HG03159 (cell line): ENCODE measurements at regions not wholly inside any gene's neighbourhood (a gene's known extent, or its start where the extent isn't known, plus 50 kb on each side); places are given as distances from the start of the nearest gene placed in this dataset.
"Not testable (repeated sequence)": the region's sequence is repeated elsewhere in the genome, so short reads cannot be mapped to it uniquely, and the experiment has no call there.

Source experiments
- ATAC-seq: cut with Tn5 transposase; IDR thresholded peaks from one replicate; pipeline ENCODE4 v1.9.1; 2021; ENCODE audit warnings: mild to moderate bottlenecking, moderate library complexity; ENCODE audit not compliant: unreplicated experiment

- ATAC-seq = no peak
These were observed 306.8 kb upstream of the ATP11B start for GRCh38 chr3:182486463-182486862.

DNA sequence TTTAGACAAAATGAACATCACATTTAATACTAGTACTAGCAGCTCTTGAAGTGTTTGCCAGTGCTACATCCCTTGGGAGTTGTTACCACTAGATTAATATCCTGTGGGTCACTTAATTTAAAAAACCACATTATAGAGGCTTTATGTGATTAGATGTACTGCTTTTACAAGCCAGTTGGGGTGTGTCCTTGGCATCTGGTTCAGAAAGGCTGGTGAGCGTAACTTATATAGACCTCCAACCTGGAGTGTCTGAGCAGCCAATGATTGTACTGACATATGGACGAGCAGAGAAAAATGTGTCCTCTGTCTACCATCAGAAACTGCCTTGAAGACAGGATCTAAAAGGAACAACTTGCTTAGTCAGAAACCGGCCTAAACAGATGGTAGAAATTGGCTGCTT is 306.2 kb upstream of the ATP11B start:
- no peak for ATAC-seq

DNA sequence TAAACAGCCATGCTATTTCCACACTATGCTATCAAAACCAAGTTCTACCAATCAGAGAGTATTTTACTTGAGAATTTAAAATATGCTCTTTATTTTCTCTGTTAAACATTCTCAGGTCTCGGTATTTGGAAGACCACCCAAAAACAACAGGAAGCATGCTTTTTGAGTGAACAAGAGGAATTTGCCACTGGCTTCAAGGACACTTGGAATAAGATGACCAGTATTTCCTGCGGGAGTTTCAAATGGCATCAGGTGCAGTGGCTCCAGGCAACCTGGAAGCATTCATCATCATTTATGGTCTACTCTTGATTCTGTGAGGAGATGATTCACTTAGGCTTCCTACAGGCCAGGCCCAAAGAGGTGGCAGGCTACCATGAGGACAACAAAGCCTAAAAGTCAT is 305.7 kb upstream of the ATP11B start:
- no peak for ATAC-seq

DNA sequence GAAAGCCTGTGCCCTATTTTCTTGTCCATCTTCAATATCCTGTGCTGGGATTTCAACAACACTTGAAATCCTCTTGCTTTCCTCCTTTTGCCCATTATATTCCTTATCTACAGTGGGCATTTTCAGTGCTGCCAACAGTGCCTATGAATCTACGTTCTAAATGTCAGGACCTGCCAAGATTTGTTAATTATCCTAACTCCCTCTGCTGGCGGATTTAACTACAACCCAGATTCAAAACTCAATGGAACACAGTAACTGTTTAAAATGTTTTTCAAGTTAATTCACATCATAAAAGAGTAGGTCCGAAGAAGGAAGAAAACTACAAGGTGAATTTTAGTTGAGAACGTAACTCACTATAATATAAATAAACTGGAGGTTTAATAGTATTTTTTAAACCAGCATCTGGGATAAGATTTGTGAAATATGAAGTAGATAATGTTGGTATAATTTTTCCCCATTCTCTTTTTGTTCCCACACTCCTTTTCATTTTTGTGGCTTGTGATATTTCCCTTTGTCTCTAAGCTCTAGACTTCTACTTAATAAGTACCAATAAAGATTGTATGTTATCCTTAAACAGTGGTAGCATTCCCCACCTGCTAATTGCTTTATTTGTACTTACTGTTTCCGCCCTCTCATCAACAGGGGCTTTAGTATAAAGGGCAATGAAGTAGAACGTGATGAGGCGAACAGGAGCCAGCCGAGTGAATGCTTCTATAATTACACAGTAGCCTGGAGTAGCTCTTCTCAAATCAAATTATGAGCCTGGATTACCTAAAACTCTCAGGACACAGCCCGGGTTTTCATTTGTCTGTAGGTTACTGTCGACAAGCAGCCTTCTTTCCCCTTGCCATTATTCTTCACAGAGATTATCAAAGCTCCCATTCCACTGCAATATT is 302.5 kb upstream of the ATP11B start:
- ATAC-seq = no peak

- no peak for ATAC-seq
These were observed 301.7 kb upstream of the ATP11B start for GRCh38 chr3:182491577-182491976.

GRCh38 chr3:182492536-182492935 is 300.8 kb upstream of the ATP11B start:
- no peak for ATAC-seq

- ATAC-seq = no peak
These were observed 293.0 kb upstream of the ATP11B start for GRCh38 chr3:182500289-182500688.

GRCh38 chr3:182501856-182502255 is 291.4 kb upstream of the ATP11B start:
- ATAC-seq = no peak

DNA sequence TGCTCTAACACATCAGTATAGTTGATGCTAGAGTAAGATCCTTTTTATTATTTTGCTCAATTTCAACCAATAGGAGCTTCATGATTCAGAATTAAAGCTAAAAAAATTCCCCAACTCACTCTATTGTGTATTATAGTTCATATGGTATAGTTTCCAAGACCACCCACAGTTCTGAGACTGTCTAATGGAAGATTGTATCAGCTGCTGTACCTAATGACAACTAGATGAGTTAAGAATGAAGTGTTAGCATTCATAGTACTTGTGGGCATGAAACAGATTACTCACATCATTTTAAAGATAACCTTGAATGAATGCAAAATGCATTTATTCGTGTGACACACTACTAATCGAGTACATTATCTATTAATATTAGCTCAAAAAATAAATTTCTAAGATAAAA is 289.9 kb upstream of the ATP11B start:
- no peak for ATAC-seq

GRCh38 chr3:182508919-182509711 is 284.2 kb upstream of the ATP11B start:
- ATAC-seq = no peak

GRCh38 chr3:182509844-182510460 is 283.4 kb upstream of the ATP11B start:
- ATAC-seq = no peak

GRCh38 chr3:182514236-182514964 is 278.9 kb upstream of the ATP11B start:
- no peak for ATAC-seq

DNA sequence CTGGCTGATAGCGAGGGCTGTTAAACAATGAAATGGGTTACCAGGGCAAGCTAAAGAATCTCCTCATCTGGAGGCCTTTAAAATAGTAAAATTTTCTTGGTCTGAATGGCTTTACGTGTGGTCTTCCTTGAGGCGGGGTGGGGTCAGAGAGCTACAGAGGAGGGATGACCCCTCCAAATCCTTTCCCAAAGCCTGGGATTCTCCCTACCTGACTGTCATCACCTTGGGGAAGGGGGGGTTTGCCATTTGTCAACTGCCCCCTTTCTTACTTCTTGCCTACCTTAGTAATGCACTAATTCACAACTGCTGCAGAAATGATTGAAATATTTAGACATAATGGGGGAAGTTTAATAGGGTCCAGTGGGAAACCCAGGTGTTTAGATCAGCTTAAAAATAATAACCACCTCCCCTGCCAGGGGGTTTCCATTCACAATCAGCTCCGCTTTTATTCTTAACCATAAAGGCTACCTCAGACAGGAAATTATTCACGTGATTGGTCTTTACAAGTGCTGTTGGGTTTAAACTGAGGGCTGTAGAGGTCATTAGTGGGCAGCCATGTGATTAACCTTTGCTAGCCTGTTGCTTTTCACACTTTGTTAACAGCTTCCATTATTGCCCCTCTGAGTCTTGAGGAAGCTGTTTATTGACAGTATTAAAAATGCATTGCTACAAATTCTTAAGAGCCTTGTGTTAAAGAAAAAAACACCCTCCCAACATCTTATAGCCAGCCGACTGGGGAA is 276.5 kb upstream of the ATP11B start:
- ATAC-seq = no peak

DNA sequence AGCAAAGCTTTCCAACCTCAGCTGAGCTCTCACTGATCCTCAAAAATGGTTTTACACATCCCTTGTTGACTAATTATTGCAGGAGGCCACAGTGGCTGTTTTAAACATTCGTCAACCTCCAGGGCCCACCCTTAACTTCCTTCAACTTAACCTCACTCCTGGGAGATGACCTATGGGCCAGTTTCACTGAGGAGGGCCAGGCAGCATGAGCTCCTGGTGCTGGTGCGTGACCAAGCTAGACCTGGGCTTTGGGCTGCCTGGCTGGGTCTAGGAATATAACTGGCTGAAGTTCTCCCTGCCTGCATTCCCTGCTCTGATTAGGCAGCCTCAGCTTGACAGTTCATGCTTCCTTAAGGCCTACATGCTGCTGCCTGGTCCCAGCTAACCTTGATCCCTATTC is 273.7 kb upstream of the ATP11B start:
- no peak for ATAC-seq

DNA sequence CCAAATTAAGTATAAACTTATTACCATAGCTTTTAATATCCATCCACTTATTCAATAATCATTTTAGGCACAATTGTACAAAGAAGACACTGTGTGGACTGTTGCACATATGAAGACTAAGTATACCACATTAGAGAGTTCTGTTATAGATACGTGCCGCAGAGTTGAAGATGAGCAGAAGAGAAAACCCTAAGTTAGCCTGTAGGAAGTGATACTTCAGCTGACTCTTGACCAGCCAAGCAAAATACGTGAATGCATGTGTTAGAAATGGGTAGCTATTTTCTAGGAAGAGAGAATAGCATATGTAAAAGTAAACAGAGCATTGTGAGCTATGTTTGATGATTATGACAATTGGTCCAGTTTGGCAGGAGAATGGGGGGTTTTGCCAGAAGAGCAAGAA is 272.0 kb upstream of the ATP11B start:
- no peak for ATAC-seq

DNA sequence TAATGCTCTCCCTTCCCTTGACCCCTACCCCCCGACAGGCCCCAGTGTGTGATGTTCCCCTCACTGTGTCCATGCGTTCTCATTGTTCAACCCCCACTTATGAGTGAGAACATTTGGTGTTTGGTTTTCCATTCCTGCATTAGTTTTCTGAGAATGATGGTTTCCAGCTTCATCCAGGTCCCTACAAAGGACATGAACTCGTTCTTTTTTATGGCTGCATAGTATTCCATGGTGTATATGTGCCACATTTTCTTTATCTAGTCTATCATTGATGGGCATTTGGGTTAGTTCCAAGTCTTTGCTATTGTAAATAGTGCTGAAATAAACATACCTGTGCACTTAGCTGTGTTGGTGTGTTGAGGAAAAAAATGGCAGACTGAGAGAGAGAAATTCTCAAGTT is 269.9 kb upstream of the ATP11B start:
- not testable (repeated sequence) for ATAC-seq

GRCh38 chr3:182523836-182524235 is 269.5 kb upstream of the ATP11B start:
- ATAC-seq = no peak

- no peak for ATAC-seq
These were observed 268.4 kb upstream of the ATP11B start for GRCh38 chr3:182524711-182525401.

DNA sequence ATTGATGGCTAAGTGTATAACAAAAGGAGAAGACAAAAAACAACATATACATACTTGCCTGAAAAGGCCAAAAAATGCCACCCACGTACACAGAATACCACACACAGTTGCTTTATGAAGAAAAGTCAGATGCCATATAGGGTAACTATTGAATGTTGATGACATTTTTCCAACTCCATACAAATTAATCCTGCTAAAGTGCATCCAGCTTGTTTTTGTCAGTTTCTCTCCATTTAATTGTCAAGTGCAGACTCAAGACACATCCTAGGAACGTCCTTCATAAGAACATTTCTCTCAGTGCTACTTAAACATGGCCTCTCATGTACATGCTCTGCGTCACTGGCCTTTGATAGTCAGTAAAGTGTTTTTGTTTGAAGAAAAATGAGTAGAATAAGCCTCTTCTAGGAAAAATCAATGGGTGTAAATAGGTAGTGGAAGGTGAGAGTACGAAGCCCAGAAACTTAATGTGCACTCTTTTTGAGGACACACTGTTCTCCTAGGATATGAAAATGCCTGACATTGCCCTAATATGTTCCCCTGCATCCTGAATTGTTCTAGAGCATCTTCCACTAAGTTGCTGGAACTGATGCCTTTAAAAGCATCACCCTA is 267.4 kb upstream of the ATP11B start:
- no peak for ATAC-seq
